ENCODE measurements at regions not wholly inside any gene's neighbourhood (a gene's known extent, or its start where the extent isn't known, plus 50 kb on each side); places are given as distances from the start of the nearest gene placed in this dataset.

DNA sequence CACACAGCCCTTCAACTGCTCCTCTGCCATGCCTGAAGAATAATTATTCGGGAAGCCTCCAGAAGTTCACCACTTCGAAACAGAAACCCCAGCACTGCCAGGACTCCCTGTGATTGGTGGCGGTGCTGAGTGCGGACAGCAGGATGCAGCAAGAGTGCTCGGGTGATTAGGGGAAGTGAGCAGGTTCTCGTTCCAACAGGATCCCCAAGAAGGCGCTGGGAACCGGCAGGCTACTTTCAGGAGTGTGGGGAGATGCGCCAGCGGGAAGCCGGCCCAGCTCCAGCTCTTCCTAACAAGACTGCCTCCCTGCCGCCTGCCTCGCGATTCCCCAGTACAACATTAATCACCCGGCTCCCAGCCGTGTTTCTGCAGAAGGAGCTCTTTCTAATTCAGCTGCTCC lies 630.2 kb downstream of the BRD1 start:
- no peak for DNase-seq

DNA sequence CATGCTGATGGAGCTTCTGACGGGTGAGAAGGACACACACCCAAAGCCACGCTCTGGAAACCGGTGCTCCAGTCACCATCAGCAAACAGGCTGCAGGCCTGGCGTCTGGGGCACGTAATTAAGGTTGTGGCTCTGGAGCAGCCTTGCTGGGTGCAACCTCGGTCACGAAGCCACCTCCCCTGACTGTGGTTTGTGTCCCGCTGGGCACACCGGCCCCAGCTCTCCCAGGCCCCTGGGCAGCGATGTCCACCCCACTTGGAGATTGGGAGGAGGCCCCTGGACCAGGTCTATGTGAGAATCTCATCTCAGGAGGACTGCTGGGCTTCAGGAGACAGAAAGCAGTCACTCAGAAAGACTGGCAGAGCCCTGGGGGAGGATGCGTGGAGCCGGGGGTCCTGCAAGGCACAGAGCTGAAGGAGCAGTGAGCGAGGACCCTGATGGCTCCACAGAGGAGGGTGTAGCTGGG lies 631.6 kb downstream of the BRD1 start:
- DNase-seq = no peak

DNA sequence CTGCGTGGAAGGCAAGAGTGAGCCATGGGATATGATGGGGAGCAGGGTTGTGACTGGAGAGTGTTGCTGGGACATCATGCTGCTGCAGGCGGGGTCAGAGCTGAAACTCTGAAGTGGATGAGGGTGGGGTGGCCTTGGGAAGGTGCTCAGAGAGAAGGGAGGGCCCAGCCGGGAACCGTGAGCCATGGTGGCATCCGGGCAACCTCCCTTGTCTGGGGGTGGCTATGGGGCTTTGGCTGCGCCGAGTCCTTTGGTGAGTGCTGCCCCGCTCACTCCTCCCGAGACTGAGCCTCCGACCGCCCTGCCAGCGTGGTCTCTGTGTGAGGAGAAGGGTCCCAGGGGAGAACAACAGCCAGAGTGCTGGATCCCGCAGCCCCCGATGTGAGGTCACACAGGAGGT lies 632.0 kb downstream of the BRD1 start:
- DNase-seq = no peak

DNA sequence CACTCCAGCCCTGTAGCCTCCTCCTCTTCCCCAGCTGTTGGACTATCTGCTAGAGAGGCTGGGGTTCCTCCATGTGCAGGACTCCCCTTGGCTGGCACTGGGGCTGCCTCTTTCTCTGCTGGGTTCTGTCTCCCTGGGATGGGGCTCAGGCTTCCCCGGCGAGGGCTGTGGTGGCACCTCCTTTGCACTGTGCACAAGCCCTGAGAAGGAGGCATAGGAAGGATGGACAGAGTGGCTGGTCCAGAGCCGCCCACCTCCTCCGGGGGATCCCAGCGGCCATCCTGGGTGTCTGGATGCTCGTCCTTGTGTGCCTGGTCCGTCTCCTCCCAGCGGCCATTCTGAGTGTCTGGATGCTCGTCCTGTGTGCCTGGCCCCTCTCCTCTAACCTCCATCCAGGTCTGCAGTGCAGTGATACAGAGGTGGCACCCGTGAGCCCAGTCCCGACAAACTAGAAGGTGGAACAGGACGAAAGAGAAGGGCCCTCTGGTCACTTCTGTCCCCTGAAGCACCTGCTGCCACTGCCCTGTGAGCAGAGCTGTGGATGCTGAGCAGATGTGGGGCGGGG lies 633.7 kb downstream of the BRD1 start:
- DNase-seq = no peak

DNA sequence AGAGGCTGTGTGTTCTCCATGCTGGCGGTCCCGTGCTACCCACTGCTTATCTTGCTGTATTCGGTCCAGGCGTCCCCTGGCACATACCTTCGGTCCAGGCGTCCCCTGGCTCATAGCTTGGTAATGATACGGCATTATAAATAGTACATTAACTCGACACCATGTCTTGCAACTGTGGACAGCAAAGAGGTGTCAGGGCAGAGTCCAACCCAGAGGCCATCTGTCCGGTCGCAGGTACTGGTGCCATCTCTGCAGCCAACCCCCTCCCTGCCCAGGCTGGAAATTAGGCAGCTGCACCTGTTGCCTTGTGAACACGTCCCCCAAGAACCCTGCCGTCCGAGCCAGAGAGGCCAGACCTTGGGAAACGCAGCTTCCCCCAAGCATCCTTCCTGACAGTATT lies 634.3 kb downstream of the BRD1 start:
- no peak for DNase-seq

DNA sequence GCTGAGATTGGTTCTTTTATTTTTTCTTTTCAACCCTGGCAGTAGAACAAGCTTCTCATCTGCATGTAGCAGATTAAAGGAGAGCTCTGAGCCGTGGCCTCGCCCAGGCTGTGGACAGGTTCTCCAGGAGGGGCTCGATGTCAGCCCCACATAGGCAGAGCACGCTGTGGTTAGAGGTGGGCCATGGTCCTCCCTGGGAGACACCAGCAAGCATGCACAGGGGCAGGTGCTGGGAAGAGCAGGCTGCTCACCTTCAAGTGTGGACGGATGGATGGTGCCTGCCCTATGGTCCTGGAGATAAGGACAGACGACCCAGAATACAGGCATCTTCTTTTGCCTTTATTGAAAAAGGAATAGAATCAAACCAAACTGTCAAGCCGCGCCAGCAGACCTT lies 634.8 kb downstream of the BRD1 start:
- DNase-seq = no peak

DNA sequence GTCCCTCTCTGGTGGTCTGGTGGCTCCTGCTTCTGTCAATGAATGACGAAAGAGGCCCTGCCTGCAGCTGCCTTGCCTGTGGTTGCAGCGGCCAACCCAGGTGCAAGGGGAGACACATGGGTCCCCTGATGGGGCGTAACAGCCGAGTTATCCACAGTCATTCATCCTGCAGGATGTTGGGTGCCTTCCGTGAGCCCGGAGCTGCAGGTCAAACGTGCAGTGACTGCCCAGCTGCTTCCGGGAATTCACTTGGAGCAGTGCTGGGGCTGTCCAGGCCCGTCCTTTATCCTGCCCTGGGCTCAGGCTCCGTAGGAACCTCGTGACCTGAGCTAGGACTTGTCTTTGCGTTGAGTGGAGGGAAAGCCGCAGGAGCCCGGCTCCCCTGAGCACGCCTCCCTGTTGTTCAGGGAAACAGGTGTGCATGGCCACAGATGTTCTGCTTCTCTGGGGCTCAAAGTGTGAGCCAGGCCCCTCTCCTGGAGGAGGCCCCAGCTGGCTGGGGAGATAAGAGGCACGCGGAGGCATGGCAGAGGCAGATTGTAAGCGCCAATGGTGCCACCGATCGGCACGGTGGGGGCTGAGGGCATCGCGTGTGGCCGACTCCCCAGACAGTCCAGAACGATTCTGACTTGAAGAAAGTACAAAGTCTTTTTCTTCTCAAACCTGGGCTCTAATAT lies 635.4 kb downstream of the BRD1 start:
- DNase-seq = no peak

DNA sequence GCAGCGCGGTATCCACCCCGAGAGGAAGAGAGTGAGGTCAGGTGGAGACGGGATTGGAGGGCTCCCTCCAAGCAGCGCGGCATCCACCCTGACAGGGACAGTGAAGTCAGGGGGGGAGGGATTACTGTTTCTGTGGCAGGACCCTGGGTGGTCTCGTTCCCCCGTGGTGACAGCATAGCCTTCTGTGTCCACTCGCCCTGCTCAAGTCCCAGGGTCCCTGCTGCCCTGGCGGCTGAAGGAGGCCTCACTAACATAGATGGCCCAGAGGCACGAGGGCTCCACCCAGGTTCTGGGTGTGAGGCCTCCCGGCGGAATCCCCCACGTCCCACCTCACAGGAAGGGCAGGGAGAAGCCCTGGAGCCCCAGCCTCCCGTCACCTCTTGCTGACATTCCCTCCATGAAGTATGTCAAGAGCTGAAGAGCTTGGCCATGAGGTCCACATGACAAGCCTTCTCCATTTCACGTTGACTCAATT lies 636.1 kb downstream of the BRD1 start:
- DNase-seq = no peak

DNA sequence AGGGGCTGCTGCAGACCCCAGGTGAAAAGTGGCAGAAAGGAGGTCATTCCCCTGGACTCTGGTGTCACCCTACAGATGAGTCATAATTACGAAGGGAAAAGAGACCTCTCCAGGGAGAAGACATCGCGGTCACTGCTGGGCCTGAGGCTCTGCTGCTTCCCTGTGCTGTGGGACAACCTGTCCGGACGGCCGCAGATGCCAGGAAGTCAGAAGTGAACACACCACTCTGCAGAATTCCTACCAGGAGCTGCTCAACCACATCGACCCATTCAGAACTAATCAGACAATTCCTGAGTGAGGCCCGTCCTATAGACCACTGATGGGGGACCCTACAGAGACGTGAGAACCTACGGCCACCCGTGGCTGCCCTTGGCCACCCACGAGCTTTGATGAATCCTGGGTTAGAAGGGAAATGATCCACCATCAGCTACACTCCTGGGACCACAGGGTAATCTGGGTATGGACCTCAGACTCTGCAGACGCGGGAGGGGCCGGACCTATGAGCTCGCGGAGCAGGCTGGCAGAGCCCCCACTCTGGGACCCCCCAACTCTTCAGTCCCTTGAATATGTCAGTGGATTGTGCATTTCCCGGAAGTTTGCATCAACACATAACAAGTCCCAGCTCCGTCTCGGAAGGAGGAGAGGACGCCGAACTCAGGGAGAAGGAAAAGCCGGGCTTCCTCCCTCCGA lies 636.7 kb downstream of the BRD1 start:
- no peak for DNase-seq

DNA sequence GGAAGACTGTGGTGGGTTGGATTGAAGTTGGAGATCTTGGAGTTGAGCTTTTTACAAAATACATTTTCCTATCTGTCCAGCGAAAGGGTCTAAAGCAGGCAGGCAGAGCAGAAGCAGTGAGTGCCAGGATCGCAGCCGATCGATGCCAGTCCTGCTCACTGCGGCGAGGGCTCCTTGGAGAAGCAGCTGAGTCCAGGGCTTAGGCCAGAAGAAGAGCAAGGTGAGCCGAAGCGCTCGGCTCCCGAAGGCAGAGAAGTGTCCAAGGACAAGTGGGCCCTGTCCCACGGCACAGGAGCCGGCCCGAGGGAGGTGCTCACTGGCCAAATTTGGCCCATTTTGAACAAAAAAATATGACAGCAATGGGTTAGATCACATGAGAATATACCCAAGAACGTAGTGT lies 637.8 kb downstream of the BRD1 start:
- no peak for DNase-seq

DNA sequence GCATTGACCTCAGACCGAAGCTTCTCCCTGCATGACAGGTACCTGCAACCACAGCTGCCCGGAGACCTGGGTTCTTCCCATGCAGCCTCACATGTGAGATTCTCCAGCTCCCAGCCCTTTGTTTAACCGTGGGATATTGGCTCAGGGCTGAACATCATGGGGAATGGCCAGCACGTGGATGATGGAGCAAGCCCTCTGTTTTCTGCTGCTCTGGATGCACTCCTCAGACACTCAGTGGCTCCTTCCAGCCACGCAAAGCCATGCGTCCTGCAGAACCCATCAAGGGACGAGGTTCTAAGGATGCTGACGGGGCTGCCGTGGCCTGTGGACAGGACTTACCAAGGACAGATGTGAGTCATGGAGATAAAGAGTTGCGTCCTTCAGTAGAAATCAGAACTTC lies 639.1 kb downstream of the BRD1 start:
- DNase-seq = no peak

DNA sequence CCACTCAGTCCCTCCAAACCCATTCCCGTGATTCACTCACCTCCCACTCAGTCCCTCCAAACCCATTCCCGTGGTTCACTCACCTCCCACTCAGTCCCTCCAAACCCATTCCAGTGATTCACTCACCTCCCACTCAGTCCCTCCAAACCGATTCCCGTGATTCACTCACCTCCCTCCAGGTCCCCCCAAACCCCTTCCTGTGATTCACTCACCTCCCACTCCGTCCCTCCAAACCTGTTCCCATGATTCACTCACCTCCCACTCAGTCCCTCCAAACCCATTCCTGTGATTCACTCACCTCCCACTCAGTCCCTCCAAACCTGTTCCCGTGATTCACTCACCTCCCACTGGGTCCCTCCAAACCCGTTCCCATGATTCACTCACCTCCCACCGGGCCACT lies 639.6 kb downstream of the BRD1 start:
- no peak for DNase-seq

DNA sequence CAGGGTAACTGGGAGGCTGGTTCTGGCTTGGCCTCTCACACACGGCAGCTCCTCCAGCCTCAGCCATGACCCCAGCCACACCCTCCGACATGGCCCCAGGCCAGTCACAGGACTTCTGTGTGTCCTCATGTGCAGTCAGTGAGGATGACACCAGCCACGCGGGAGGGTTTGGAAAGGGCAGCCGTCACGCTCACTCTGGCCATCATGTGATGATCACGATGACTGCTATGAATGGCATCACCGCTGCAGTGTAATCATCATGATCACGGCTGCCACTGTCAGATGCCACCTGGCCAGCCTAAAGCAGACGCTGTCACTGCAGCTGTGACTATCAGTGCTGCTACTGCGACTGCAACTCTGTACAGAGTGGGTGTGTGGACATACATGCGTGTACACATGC lies 640.9 kb downstream of the BRD1 start:
- no peak for DNase-seq

DNA sequence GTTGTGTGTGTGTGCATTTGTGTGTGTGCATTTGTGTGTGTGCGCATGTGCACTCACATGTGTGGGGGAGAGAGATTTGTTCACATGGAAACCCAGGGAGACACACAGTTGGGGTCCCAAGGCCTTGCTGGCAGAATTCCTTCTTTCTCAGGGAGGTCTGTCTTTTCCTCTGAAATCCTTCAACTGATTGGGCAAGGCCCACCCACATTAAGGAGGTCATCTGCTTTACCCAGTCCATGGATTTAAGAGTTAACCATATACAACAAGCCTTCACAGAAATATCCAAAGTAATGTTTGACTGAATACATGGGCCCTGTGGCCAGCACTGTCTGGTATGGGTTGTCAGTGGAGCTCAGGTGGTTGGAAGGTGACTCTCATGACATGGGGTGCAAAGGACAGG lies 641.4 kb downstream of the BRD1 start:
- no peak for DNase-seq

DNA sequence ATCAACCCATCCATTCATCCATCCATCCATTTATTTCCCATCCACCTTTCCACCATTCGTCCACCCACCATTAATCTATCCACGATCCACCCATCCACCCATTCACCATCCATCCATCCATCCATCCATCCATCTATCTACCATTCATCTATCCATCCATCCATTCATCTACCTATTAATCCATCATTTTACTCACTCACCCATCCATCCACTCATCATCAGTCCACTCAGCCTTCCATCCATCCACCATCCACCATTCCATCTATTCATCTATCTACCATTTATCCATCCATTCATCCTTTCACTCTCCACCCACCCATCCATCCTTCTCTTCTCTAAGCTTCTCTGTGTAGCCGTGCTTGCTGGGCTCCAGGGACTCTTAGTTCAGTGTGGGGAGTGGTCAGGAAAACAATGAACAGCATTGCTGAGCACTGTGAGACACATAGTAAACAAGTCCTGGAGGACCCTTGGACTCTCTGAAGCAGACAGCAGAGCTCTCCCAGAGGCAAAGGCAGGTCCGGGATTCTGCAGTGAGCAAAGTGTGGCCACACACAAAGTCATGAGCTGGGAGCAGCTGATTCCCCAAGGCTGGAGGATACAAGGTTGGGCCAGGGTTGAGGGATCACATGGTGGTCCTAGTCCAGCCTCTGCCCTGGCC lies 642.2 kb downstream of the BRD1 start:
- no peak for DNase-seq

DNA sequence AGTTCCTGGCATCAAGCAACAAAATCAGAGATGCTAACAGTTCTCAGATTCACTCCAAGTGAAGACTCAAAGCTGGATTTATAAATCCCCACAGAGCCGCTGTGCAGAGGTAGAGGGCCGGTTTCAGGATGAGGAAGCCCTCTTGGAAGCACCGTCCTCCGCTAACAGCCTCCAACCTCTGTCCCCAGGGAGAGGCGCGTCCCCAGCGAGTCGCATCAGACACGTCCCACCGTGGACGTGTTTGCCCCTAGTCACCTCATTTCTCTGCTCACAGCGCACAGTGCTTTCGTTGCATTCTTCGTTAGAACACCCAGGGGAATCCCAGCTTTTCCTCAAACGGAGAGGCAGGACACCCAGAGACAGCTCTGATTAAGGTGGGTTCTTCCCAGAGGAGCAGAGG lies 642.9 kb downstream of the BRD1 start:
- no peak for DNase-seq

DNA sequence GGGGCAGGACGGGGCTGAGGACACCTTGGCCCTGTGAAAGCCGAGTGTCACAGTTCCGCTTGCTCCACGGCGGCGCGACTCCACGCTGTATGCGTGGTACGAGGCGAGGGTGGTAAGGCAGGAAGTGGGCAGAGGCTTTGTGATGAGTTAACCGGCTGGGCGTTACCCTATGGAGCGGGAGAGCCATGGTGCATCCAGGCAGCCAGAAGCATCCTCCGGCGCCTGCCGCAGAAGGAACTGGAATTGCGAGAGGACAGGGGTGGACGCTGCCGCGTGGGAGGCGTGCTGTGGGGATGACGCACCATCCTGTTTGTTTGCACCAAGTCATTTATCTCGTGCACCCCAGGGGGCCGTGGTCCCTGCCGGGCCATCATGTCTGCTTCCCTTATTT lies 643.9 kb downstream of the BRD1 start:
- DNase-seq = no peak

DNA sequence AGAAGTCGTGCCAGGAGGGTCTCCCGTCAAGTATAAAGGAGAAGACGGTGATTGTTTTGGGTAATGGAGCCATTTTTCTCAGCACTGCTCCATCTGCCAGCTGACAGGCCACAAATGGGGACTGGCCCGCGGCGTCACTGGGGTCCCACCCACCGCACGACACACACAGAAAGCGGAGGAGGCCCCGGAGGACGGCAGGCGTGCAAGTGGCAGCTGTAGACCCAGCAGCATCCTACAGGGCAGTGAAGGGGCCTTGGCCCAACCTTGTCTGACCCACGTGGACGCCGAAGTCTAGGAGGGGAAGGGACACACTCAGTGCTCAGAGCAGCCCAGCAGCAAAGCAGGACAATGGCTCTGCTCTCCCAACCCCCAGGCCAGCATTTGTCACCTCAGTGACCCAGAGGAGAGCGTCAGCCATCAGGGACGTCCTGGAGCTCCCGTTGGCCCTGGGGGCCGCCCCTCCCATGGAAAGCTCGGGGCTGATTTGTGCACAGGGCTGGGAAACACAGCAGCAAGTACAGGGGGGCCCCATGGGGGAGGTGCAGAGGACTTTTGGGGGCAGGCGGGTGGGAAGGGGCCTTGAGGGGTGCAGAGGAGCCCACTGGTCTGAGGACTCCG lies 644.4 kb downstream of the BRD1 start:
- DNase-seq = no peak

DNA sequence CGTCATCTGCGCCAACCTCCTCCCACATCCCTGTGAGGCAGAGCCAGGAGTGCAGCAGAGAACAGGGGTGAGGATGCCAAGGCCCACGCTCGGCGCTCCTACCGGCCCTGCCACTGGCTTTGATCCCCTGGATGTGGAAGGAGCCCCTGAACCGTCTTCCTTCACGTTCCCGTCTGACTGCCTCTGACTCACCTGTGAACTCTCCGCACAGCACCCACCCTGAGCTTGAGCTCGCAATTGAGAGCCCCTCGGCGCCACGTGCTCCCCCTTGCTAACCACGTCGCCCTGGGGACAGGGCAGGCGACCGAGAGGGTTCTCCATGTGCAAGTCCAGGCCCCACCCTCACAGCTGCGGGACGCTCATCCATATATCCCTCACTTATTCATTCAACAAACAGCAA lies 645.3 kb downstream of the BRD1 start:
- DNase-seq = no peak

DNA sequence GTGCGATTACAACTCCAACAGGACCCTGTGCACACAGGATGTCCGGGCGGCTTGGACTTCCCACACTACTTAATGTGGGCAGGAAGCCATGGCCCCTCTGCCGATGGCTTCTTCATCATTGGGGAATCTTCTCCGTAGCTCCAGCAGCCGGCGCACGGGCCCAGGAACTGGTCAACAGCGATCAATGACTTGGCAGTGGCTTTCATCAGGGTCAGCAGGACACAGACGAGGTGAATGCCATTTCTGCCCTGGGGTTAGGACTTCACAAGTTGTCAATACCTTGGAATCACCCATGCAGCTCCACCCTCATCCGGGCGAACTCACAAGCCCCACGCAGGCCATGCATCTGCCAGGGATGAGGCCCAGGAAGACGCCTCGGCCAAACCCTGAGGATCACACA lies 645.7 kb downstream of the BRD1 start:
- DNase-seq = no peak

DNA sequence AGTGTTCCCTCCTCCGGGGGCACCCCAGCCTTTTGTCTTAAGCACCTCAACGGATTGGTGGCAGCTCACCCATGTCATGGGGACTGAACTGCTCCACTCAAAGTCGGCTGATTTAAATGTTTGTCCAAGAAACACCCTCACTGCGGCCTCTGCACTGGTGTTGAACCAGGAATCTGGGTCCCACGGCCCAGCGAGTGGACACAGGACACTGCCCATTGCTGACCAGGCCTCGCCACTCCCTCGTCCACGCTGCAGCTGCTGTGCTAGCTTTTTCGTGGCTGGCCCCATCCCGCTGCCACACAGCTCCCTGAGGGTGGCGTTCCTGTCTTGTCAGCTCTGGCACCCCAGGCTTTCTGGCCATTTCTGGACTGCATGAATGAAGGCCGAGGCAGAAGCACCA lies 646.2 kb downstream of the BRD1 start:
- no peak for DNase-seq

DNA sequence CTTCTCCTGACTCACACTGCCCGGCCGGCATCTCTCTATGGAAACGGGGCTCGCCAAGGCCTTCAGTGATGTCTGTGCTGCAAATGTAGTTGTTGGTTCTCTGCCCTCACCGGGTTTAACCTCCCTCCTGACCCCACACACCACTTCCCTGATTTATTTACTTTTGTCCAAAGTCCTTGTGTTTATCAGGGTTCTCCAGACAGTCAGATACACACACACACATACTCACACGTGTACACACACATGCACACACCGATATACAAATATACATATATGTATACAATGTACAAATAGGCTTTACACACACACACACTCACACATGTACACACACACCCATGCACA lies 647.0 kb downstream of the BRD1 start:
- DNase-seq = no peak

DNA sequence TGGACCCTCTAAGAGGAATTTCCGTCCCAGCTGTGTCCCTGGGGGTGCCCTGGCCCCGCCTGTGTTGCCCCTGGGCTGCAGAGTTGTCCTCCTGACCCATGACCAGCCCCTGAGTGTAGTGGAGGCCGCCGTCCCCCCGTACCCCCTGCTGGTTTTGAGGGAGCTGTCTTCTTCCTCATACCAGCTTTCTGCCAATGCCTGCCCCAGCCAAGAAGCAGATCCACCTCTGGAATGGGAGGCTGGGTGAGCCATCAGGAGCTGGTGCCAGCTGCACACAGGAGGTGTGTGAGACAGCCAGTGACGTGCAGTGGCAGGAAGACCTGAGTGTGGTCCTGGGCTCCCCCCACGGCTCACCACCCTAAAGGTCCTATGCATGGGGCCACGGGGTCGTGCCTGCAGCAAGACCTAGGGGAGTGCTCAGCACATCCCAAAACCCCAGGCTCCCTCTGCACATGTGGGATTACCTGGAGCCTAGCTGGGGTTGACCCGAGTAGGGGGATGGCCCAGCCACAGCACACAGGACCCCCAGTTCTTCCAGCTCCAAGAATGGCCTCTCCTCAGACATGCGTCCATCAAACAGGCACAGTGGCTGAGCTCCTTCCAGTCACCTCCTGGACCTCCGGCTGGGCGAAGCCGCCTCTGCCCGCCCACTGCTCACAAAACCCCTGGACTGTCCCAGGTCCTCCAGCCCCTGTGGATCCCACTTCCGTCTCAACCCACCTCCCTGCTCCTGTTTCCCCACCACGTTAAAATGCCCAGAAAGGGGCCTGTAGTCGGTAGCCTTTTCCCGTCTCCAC lies 647.6 kb downstream of the BRD1 start:
- no peak for DNase-seq

All from activated CD4-positive, alpha-beta T cell treated with anti-CD3 and anti-CD28 coated beads, Interleukin-2, amount 50 U/mL, for 16 hours (primary cell).